ENCODE measurements at regions not wholly inside any gene's neighbourhood (a gene's known extent, or its start where the extent isn't known, plus 50 kb on each side); places are given as distances from the start of the nearest gene placed in this dataset.
"Not testable (repeated sequence)": the region's sequence is repeated elsewhere in the genome, so short reads cannot be mapped to it uniquely, and the experiment has no call there.

GRCh38 chr1:185526344-185527307, 207.6 kb upstream of the HMCN1 start:
- no peak overlapping the region for H2AFZ ChIP-seq (ENCODE audit: low read depth, low read length)
- no peak overlapping the region for H3K4me3 ChIP-seq (ENCODE audit: low read length)
- H3K9me3 ChIP-seq (ENCODE audit: low read length), result no peaks in the 10 kb centered on the region
- H3K27me3 ChIP-seq (ENCODE audit: insufficient read depth, low read length), result no peaks in the 10 kb centered on the region
- no peaks in the 10 kb centered on the region for H3K4me1 ChIP-seq (ENCODE audit: insufficient read depth, low read length)
- no peaks in the 10 kb centered on the region for H3K36me3 ChIP-seq (ENCODE audit: insufficient read depth, low read length)

GRCh38 chr1:185520188-185520920, 203.3 kb upstream of the IVNS1ABP start:
- no peaks in the 10 kb centered on the region for H3K4me1 ChIP-seq (ENCODE audit: insufficient read depth, low read length)
- no peak overlapping the region for H2AFZ ChIP-seq (ENCODE audit: low read depth, low read length)
- no peaks in the 10 kb centered on the region for H3K36me3 ChIP-seq (ENCODE audit: insufficient read depth, low read length)
- H3K27me3 ChIP-seq (ENCODE audit: insufficient read depth, low read length), result no peaks in the 10 kb centered on the region
- H3K9me3 ChIP-seq (ENCODE audit: low read length), result no peaks in the 10 kb centered on the region
- no peak overlapping the region for H3K4me3 ChIP-seq (ENCODE audit: low read length)

- H3K4me1 ChIP-seq (ENCODE audit: insufficient read depth, low read length), result no peaks in the 10 kb centered on the region
- no peak overlapping the region for H2AFZ ChIP-seq (ENCODE audit: low read depth, low read length)
- no peaks in the 10 kb centered on the region for H3K36me3 ChIP-seq (ENCODE audit: insufficient read depth, low read length)
- H3K4me3 ChIP-seq (ENCODE audit: low read length), result no peak overlapping the region
- H3K9me3 ChIP-seq (ENCODE audit: low read length), result no peaks in the 10 kb centered on the region
- no peaks in the 10 kb centered on the region for H3K27me3 ChIP-seq (ENCODE audit: insufficient read depth, low read length)
Observed at GRCh38 chr1:185517808-185518419, 200.9 kb upstream of the IVNS1ABP start.

GRCh38 chr1:185517301-185517700, 200.3 kb upstream of the IVNS1ABP start:
- H3K9me3 ChIP-seq (ENCODE audit: low read length); H3K4me1 ChIP-seq (ENCODE audit: insufficient read depth, low read length); H3K4me3 ChIP-seq (ENCODE audit: low read length); H3K36me3 ChIP-seq (ENCODE audit: insufficient read depth, low read length); H3K27me3 ChIP-seq (ENCODE audit: insufficient read depth, low read length); H2AFZ ChIP-seq (ENCODE audit: low read depth, low read length): not testable (repeated sequence)

GRCh38 chr1:185515696-185516095, 198.7 kb upstream of the IVNS1ABP start:
- no peaks in the 10 kb centered on the region for H3K36me3 ChIP-seq (ENCODE audit: insufficient read depth, low read length)
- H3K9me3 ChIP-seq (ENCODE audit: low read length), result no peaks in the 10 kb centered on the region
- no peak overlapping the region for H3K4me3 ChIP-seq (ENCODE audit: low read length)
- no peaks in the 10 kb centered on the region for H3K27me3 ChIP-seq (ENCODE audit: insufficient read depth, low read length)
- H3K4me1 ChIP-seq (ENCODE audit: insufficient read depth, low read length), result no peaks in the 10 kb centered on the region
- no peak overlapping the region for H2AFZ ChIP-seq (ENCODE audit: low read depth, low read length)

GRCh38 chr1:185514311-185514710, 197.3 kb upstream of the IVNS1ABP start:
- Histone ChIP-seq H3K4me1 (ENCODE audit: insufficient read depth, low read length) (no peaks in the 10 kb centered on the region), H3K27me3 (ENCODE audit: insufficient read depth, low read length) (no peaks in the 10 kb centered on the region), H3K9me3 (ENCODE audit: low read length) (no peaks in the 10 kb centered on the region), H3K4me3 (ENCODE audit: low read length) (no peak overlapping the region), H3K36me3 (ENCODE audit: insufficient read depth, low read length) (no peaks in the 10 kb centered on the region), H2AFZ (ENCODE audit: low read depth, low read length) (no peak overlapping the region)

- Histone ChIP-seq H2AFZ (ENCODE audit: low read depth, low read length) (no peak overlapping the region), H3K4me1 (ENCODE audit: insufficient read depth, low read length) (no peaks in the 10 kb centered on the region), H3K27me3 (ENCODE audit: insufficient read depth, low read length) (no peaks in the 10 kb centered on the region), H3K9me3 (ENCODE audit: low read length) (no peaks in the 10 kb centered on the region), H3K4me3 (ENCODE audit: low read length) (no peak overlapping the region), H3K36me3 (ENCODE audit: insufficient read depth, low read length) (no peaks in the 10 kb centered on the region)
Observed at GRCh38 chr1:185512442-185512841, 195.4 kb upstream of the IVNS1ABP start.

GRCh38 chr1:185501099-185501498, 184.1 kb upstream of the IVNS1ABP start:
- H3K27me3 ChIP-seq (ENCODE audit: insufficient read depth, low read length), result no peaks in the 10 kb centered on the region
- no peak overlapping the region for H2AFZ ChIP-seq (ENCODE audit: low read depth, low read length)
- H3K4me3 ChIP-seq (ENCODE audit: low read length), result no peak overlapping the region
- peaks cover 3% of the 10 kb centered on the region for H3K4me1 ChIP-seq (ENCODE audit: insufficient read depth, low read length)
- no peaks in the 10 kb centered on the region for H3K9me3 ChIP-seq (ENCODE audit: low read length)
- no peaks in the 10 kb centered on the region for H3K36me3 ChIP-seq (ENCODE audit: insufficient read depth, low read length)

GRCh38 chr1:185500001-185500626, 183.1 kb upstream of the IVNS1ABP start:
- Histone ChIP-seq H3K27me3 (ENCODE audit: insufficient read depth, low read length) (no peaks in the 10 kb centered on the region), H3K4me1 (ENCODE audit: insufficient read depth, low read length) (peaks cover 3% of the 10 kb centered on the region), H3K4me3 (ENCODE audit: low read length) (no peak overlapping the region), H3K36me3 (ENCODE audit: insufficient read depth, low read length) (no peaks in the 10 kb centered on the region), H2AFZ (ENCODE audit: low read depth, low read length) (no peak overlapping the region), H3K9me3 (ENCODE audit: low read length) (no peaks in the 10 kb centered on the region)

- Histone ChIP-seq H3K27me3 (ENCODE audit: insufficient read depth, low read length) (no peaks in the 10 kb centered on the region), H2AFZ (ENCODE audit: low read depth, low read length) (no peak overlapping the region), H3K36me3 (ENCODE audit: insufficient read depth, low read length) (no peaks in the 10 kb centered on the region), H3K9me3 (ENCODE audit: low read length) (no peaks in the 10 kb centered on the region), H3K4me3 (ENCODE audit: low read length) (no peak overlapping the region), H3K4me1 (ENCODE audit: insufficient read depth, low read length) (peaks cover 3% of the 10 kb centered on the region)
Observed at GRCh38 chr1:185498207-185498606, 181.2 kb upstream of the IVNS1ABP start.

GRCh38 chr1:185497177-185497576, 180.1 kb upstream of the IVNS1ABP start:
- no peaks in the 10 kb centered on the region for H3K27me3 ChIP-seq (ENCODE audit: insufficient read depth, low read length)
- H3K9me3 ChIP-seq (ENCODE audit: low read length), result no peaks in the 10 kb centered on the region
- H2AFZ ChIP-seq (ENCODE audit: low read depth, low read length), result no peak overlapping the region
- H3K4me3 ChIP-seq (ENCODE audit: low read length), result no peak overlapping the region
- H3K4me1 ChIP-seq (ENCODE audit: insufficient read depth, low read length), result peaks cover 3% of the 10 kb centered on the region
- H3K36me3 ChIP-seq (ENCODE audit: insufficient read depth, low read length), result no peaks in the 10 kb centered on the region

- H3K36me3 ChIP-seq (ENCODE audit: insufficient read depth, low read length), result no peaks in the 10 kb centered on the region
- H2AFZ ChIP-seq (ENCODE audit: low read depth, low read length), result no peak overlapping the region
- no peak overlapping the region for H3K4me3 ChIP-seq (ENCODE audit: low read length)
- no peaks in the 10 kb centered on the region for H3K9me3 ChIP-seq (ENCODE audit: low read length)
- H3K27me3 ChIP-seq (ENCODE audit: insufficient read depth, low read length), result no peaks in the 10 kb centered on the region
- peaks cover 3% of the 10 kb centered on the region for H3K4me1 ChIP-seq (ENCODE audit: insufficient read depth, low read length)
Observed at GRCh38 chr1:185495898-185496297, 178.9 kb upstream of the IVNS1ABP start.

GRCh38 chr1:185495007-185495406, 178.0 kb upstream of the IVNS1ABP start:
- Histone ChIP-seq H3K9me3 (ENCODE audit: low read length) (no peaks in the 10 kb centered on the region), H3K4me1 (ENCODE audit: insufficient read depth, low read length) (no peaks in the 10 kb centered on the region), H3K27me3 (ENCODE audit: insufficient read depth, low read length) (no peaks in the 10 kb centered on the region), H3K36me3 (ENCODE audit: insufficient read depth, low read length) (no peaks in the 10 kb centered on the region), H2AFZ (ENCODE audit: low read depth, low read length) (no peak overlapping the region), H3K4me3 (ENCODE audit: low read length) (no peak overlapping the region)

Data from neuron (in vitro differentiated cells).